ENCODE measurements at regions not wholly inside any gene's neighbourhood (a gene's known extent, or its start where the extent isn't known, plus 50 kb on each side); places are given as distances from the start of the nearest gene placed in this dataset.

DNA sequence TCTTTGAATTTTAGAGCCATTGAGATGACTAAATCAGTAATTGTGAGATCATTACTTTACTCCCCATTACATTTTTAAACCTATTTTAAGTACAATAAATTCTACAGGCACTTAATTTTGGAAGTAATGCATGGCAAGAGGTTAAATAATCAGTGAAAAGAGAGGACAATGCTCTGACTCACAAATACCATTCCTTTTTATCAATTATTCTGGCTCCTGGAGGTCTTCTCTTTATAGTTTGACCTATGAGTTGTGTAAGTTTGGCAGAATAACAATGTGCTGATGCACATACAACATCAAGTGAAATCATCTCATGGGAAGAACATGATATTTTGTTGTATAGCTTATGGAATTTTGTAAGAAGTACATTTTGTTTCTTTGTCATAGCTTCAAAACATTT, 166.7 kb downstream of the TMTC3 start:
- H3K4me3 ChIP-seq (ENCODE audit: low read depth in 1 of 3, low read length in 3 of 3): no peak overlapping the region
- DNase-seq (ENCODE audit: low spot score): no peak
- no peak overlapping the region for H3K9ac ChIP-seq (ENCODE audit: low read depth in 1 of 2, low read length in 2 of 2)
- H3K4me1 ChIP-seq (ENCODE audit: control insufficient read depth in 4 of 4, insufficient read depth in 4 of 4, low read length in 3 of 4): peaks cover 0 to 9% (median 8%) of the 10 kb centered on the region in 4 donors
- no peak overlapping the region for H3K27ac ChIP-seq (ENCODE audit: low read depth in 1 of 2, low read length in 2 of 2)
- no peaks in the 10 kb centered on the region for H3K9me3 ChIP-seq (ENCODE audit: control insufficient read depth in 4 of 4, low read length in 3 of 4)
- H3K36me3 ChIP-seq (ENCODE audit: control insufficient read depth in 4 of 4, insufficient read depth in 3 of 4, low read depth in 1 of 4, low read length in 3 of 4): no peaks in the 10 kb centered on the region
- no peak for TF ChIP-seq ZBTB33 (IDR thresholded peaks at IDR 0.05)
- TF ChIP-seq GABPA (IDR thresholded peaks at IDR 0.05 in 1 of 2, conservative IDR thresholded peaks at IDR 0.05 in 1 of 2): no peak
- TF ChIP-seq TAF1 (conservative IDR thresholded peaks at IDR 0.05): no peak
- no peak for TF ChIP-seq CTCF (IDR thresholded peaks at IDR 0.05; ENCODE audit: low read depth, low read length, missing input control)
- TF ChIP-seq NR2F2 (IDR thresholded peaks at IDR 0.05): no peak
- no peak for TF ChIP-seq YY1 (IDR thresholded peaks at IDR 0.05)
- no peak for TF ChIP-seq HNF4G (IDR thresholded peaks at IDR 0.05)
- TF ChIP-seq FOXA1 (IDR thresholded peaks at IDR 0.05): no peak
- TF ChIP-seq SP1 (IDR thresholded peaks at IDR 0.05): no peak
- TF ChIP-seq REST (IDR thresholded peaks at IDR 0.05): no peak
- no peak for TF ChIP-seq ATF3 (IDR thresholded peaks at IDR 0.05)
- no peak for TF ChIP-seq RXRA (IDR thresholded peaks at IDR 0.05)
- TF ChIP-seq MAX (IDR thresholded peaks at IDR 0.05): no peak
- no peak for TF ChIP-seq RAD21 (IDR thresholded peaks at IDR 0.05)
- TF ChIP-seq JUND (IDR thresholded peaks at IDR 0.05): no peak
- TF ChIP-seq FOXA2 (IDR thresholded peaks at IDR 0.05): no peak
- TF ChIP-seq EGR1 (IDR thresholded peaks at IDR 0.05; ENCODE audit: low read depth in 2 of 2): no peak
- no peak for TF ChIP-seq HNF4A (conservative IDR thresholded peaks at IDR 0.05)
- peaks cover 0 to 11% (median 0%) of the 10 kb centered on the region in 4 donors for H3K27me3 ChIP-seq (ENCODE audit: control insufficient read depth in 4 of 4, insufficient read depth in 4 of 4, low read length in 3 of 4)

Data from liver (tissue), 7 donors.